ENCODE measurements at regions not wholly inside any gene's neighbourhood (a gene's known extent, or its start where the extent isn't known, plus 50 kb on each side); places are given as distances from the start of the nearest gene placed in this dataset.

DNA sequence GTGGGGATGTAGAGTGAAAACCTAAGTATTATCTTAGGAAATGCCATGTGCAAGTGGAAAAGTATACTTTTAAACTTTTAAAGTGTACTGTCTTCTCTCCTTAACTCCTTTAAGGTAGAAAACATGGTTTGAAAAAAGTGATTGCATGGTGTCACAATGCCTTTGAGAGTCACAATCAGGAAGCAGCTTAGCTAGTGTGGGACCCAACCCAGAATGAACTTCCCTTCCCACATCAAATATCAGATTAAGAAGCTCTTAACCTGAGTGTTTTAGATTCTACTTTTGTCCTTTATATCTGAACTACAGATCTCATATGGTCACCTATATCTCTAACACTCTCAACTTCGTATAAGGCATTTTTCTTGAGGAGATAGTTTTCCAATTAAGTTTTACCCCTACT is 266.6 kb downstream of the KDM5D start:
- TF ChIP-seq FOSL1 (IDR thresholded peaks at IDR 0.05; ENCODE audit: low read depth) (no peak), TCF7L2 (IDR thresholded peaks at IDR 0.05; ENCODE audit: borderline replicate concordance, extremely low read depth, insufficient read depth, insufficient read length) (no peak), ELF1 (IDR thresholded peaks at IDR 0.05; ENCODE audit: borderline replicate concordance, low read depth) (no peak), EGR1 (IDR thresholded peaks at IDR 0.05; ENCODE audit: low read depth) (no peak), SP1 (IDR thresholded peaks at IDR 0.05; ENCODE audit: low read depth) (no peak), RAD21 (IDR thresholded peaks at IDR 0.05; ENCODE audit: low read depth) (no peak), YY1 (IDR thresholded peaks at IDR 0.05; ENCODE audit: extremely low read depth, insufficient replicate concordance, low read depth, low read length) (no peak), POLR2AphosphoS5 (IDR thresholded peaks at IDR 0.05; ENCODE audit: low read depth, low read length) (no peak)
- TF ChIP-seq, protein P1, sequence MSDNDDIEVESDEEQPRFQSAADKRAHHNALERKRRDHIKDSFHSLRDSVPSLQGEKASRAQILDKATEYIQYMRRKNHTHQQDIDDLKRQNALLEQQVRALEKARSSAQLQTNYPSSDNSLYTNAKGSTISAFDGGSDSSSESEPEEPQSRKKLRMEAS (IDR thresholded peaks at IDR 0.05) = no peak

GRCh38 chrY:19465809-19466208 is 278.7 kb downstream of the KDM5D start:
- Histone ChIP-seq H3K27ac (ENCODE audit: low read depth, low read length) (no peak overlapping the region), H3K4me3 (replicated peaks in 1 of 2; ENCODE audit: low read depth in 1 of 2, low read length in 2 of 2) (no peak overlapping the region), H3K4me2 (ENCODE audit: low read length) (no peak overlapping the region), H3K9ac (ENCODE audit: low read length) (no peak overlapping the region), H3K27me3 (ENCODE audit: insufficient read depth, low read length) (no peaks in the 10 kb centered on the region), H3K9me2 (ENCODE audit: insufficient read depth) (no peaks in the 10 kb centered on the region), H2AFZ (ENCODE audit: low read depth, low read length, poor library complexity, severe bottlenecking) (no peak overlapping the region), H3K9me3 (ENCODE audit: control insufficient read depth in 1 of 2, insufficient read depth in 1 of 2, low read depth in 1 of 2, low read length in 2 of 2) (no peaks in the 10 kb centered on the region), H3K36me3 (ENCODE audit: control insufficient read depth in 1 of 2, insufficient read depth in 2 of 2, low read length in 2 of 2) (no peaks in the 10 kb centered on the region), H4K20me1 (ENCODE audit: insufficient read depth) (no peaks in the 10 kb centered on the region), H3K4me1 (ENCODE audit: control insufficient read depth in 1 of 2, insufficient read depth in 2 of 2, low read length in 2 of 2) (no peaks in the 10 kb centered on the region), H3K79me2 (ENCODE audit: insufficient read depth, low read length) (no peaks in the 10 kb centered on the region)
- intact Hi-C loops (cut with micrococcal nuclease) = no loop called here
- DNase-seq (ENCODE audit: low read depth, low spot score) = no peak
- POLR2A ChIA-PET = no interaction called here
- CTCF ChIA-PET = no interaction called here
- RAD21 ChIA-PET (ENCODE audit: low non-redundant PET in 1 of 2, low total read pairs in 2 of 2, uncharacterized antibody in 2 of 2, unreplicated experiment in 2 of 2) = no interaction called here
- ATAC-seq = no peak
- no TSS peak for BruUV-seq (replicated peaks)
- TF ChIP-seq ATF3 (IDR thresholded peaks at IDR 0.05) = no peak
- TF ChIP-seq YY1 (IDR thresholded peaks at IDR 0.05; ENCODE audit: extremely low read depth, insufficient replicate concordance, low read depth, low read length) = no peak
- no peak for TF ChIP-seq POLR2AphosphoS5 (IDR thresholded peaks at IDR 0.05; ENCODE audit: low read depth, low read length)
- TF ChIP-seq SRF (IDR thresholded peaks at IDR 0.05; ENCODE audit: low read depth) = no peak
- TF ChIP-seq EGR1 (IDR thresholded peaks at IDR 0.05; ENCODE audit: low read depth) = no peak
- TF ChIP-seq CEBPB (IDR thresholded peaks at IDR 0.05; ENCODE audit: low read depth) = no peak
- no peak for TF ChIP-seq ZBTB33 (IDR thresholded peaks at IDR 0.05; ENCODE audit: extremely low read depth, insufficient replicate concordance, low read length)
- TF ChIP-seq ZNF274 (IDR thresholded peaks at IDR 0.05; ENCODE audit: low read depth, low read length) = no peak
- no peak for TF ChIP-seq CBX3 (IDR thresholded peaks at IDR 0.05; ENCODE audit: low read depth)
- TF ChIP-seq, protein P1 (IDR thresholded peaks at IDR 0.05) = no peak
- no peak for TF ChIP-seq SIN3A (IDR thresholded peaks at IDR 0.05; ENCODE audit: low read depth)
- TF ChIP-seq POLR2A (IDR thresholded peaks at IDR 0.05; ENCODE audit: borderline replicate concordance, extremely low read depth, insufficient read depth, insufficient read length) = no peak
- TF ChIP-seq SP1 (IDR thresholded peaks at IDR 0.05; ENCODE audit: low read depth) = no peak
- TF ChIP-seq TCF7L2 (IDR thresholded peaks at IDR 0.05; ENCODE audit: borderline replicate concordance, extremely low read depth, insufficient read depth, insufficient read length) = no peak

More for the DNA sequence above, 266.6 kb downstream of the KDM5D start:
- no peak overlapping the region for H3K4me2 ChIP-seq (ENCODE audit: low read length)
- no peaks in the 10 kb centered on the region for H4K20me1 ChIP-seq (ENCODE audit: insufficient read depth)
- ChIA-PET POLR2A (no interaction called here), CTCF (no interaction called here), RAD21 (ENCODE audit: low non-redundant PET in 1 of 2, low total read pairs in 2 of 2, uncharacterized antibody in 2 of 2, unreplicated experiment in 2 of 2) (no interaction called here)
- no peaks in the 10 kb centered on the region for H3K4me1 ChIP-seq (ENCODE audit: control insufficient read depth in 1 of 2, insufficient read depth in 2 of 2, low read length in 2 of 2)
- intact Hi-C loops (cut with micrococcal nuclease) = no loop called here
- no peak overlapping the region for H3K4me3 ChIP-seq (replicated peaks in 1 of 2; ENCODE audit: low read depth in 1 of 2, low read length in 2 of 2)
- ATAC-seq = no peak
- H3K36me3 ChIP-seq (ENCODE audit: control insufficient read depth in 1 of 2, insufficient read depth in 2 of 2, low read length in 2 of 2) = no peaks in the 10 kb centered on the region
- no TSS peak for BruUV-seq (replicated peaks)
- no peak overlapping the region for H2AFZ ChIP-seq (ENCODE audit: low read depth, low read length, poor library complexity, severe bottlenecking)
- no peaks in the 10 kb centered on the region for H3K79me2 ChIP-seq (ENCODE audit: insufficient read depth, low read length)
- H3K27ac ChIP-seq (ENCODE audit: low read depth, low read length) = no peak overlapping the region
- H3K9me3 ChIP-seq (ENCODE audit: control insufficient read depth in 1 of 2, insufficient read depth in 1 of 2, low read depth in 1 of 2, low read length in 2 of 2) = no peaks in the 10 kb centered on the region
- H3K9ac ChIP-seq (ENCODE audit: low read length) = no peak overlapping the region
- H3K27me3 ChIP-seq (ENCODE audit: insufficient read depth, low read length) = no peaks in the 10 kb centered on the region
- H3K9me2 ChIP-seq (ENCODE audit: insufficient read depth) = no peaks in the 10 kb centered on the region
- DNase-seq (ENCODE audit: low read depth, low spot score) = no peak
